Cardiac fibroblast (primary cell): ENCODE measurements at regions not wholly inside any gene's neighbourhood (a gene's known extent, or its start where the extent isn't known, plus 50 kb on each side); places are given as distances from the start of the nearest gene placed in this dataset.

ENCODE experiments used
- DNase-seq, 2 donors: peaks; one replicate each; pipeline versions ENCODE4 v3.0.0 to v3.0.0-alpha.2; 2010; ENCODE audit warnings: low read depth in 2 of 2
- H3K4me3 ChIP-seq, 2 donors: replicated peaks in 1 of 2; 1 replicate in 1 of 2; 2 replicates in 1 of 2; pipeline ENCODE4 v1.5.1; 2011; ENCODE audit warnings: low read depth in 2 of 2, low read length in 2 of 2, mild to moderate bottlenecking in 2 of 2, moderate library complexity in 1 of 2
- TF ChIP-seq, protein P1 (sequence below): IDR thresholded peaks from one replicate; pipeline ENCODE4 v1.5.1; 2011; ENCODE audit warnings: low read depth, mild to moderate bottlenecking, low read length, inconsistent platforms

DNA sequence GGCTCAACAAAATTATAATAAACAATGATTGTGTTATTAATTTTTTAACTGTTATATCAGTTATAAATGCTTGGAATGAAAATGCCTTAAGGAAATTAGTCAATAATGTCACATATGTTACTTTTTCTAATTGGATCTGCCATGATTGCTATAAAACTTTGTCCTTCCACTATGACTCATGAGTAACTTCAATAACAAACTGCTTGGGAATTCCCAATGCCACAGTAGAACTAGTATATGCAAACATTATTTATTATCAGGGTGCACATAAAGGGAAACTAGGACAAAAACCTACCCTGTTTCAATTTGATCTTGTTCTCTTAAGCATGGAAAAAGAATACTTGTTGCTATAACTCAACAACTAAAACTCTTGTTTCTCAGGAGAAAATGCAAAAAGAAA lies 59.1 kb upstream of the PDC start:
- DNase-seq: peak in 1 of 2 donors; percentile 43
- TF ChIP-seq, protein P1, sequence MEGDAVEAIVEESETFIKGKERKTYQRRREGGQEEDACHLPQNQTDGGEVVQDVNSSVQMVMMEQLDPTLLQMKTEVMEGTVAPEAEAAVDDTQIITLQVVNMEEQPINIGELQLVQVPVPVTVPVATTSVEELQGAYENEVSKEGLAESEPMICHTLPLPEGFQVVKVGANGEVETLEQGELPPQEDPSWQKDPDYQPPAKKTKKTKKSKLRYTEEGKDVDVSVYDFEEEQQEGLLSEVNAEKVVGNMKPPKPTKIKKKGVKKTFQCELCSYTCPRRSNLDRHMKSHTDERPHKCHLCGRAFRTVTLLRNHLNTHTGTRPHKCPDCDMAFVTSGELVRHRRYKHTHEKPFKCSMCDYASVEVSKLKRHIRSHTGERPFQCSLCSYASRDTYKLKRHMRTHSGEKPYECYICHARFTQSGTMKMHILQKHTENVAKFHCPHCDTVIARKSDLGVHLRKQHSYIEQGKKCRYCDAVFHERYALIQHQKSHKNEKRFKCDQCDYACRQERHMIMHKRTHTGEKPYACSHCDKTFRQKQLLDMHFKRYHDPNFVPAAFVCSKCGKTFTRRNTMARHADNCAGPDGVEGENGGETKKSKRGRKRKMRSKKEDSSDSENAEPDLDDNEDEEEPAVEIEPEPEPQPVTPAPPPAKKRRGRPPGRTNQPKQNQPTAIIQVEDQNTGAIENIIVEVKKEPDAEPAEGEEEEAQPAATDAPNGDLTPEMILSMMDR: no peak
- H3K4me3 ChIP-seq: no peak overlapping the region

DNA sequence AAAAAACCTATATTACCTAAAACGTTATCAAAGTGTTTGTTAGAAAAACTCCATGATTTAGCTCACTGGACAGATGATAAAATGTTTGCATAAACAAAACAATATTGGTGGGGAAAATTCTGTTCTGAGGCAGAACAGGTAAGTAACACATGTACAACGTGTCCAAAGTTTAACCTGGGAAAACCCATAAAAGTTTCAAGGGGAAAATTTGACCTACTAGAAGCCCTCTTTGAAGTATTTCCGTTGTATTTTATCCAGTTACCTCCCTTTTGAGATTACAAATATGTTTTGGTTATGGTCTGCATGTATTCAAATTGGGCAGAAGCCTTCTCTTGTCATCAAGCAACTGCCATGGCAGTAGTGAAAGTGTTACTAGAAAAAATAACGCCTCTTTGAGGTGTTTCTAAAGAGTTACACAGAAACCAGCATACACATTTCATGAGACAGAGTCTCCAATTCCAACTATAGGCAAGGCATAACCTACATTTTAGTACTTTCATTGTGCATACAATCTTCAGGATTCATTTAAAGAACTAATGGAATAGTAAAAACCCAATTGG lies 58.0 kb upstream of the PDC start:
- TF ChIP-seq, protein P1: no peak
- no peak overlapping the region for H3K4me3 ChIP-seq
- DNase-seq: no peak

DNA sequence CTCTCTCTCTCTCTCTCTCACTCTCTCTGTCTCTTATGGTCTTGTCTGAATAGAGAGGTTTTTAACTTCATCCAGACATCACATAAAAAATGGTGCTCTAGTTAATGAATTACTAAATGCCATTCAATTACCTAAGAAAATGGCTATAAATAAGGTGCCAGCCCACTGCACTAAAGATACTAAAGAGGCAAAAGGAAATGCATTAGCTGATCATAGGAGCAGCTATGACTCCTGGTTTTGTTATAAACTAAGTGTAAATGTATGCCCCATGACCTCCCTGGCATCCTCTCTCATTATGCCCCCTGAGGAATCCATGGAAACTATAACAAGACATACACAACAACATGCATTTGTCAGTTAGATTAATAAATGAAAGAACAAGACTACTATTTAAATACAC lies 57.5 kb upstream of the PDC start:
- TF ChIP-seq, protein P1: no peak
- H3K4me3 ChIP-seq: no peak overlapping the region
- no peak for DNase-seq

DNA sequence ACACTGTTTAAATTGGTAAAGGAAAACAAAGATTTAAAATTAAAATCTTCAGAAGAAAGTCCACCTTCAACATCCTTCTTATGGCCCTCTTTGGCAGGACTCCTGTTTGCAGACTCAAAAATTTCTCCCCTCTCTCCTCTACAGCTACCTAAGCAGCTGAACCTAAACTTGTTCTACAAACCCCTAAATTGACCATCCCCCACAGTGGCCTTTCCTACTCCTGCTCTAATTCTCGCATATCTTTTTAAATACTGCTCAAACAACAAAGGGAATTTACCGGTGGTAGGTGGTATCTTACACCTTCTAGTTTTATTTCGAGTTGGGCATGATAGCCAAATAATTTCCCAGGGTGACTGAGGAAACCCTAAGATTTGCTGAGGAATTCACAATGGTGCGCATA lies 53.5 kb upstream of the PDC start:
- H3K4me3 ChIP-seq: no peak overlapping the region
- DNase-seq: no peak
- TF ChIP-seq, protein P1: no peak

DNA sequence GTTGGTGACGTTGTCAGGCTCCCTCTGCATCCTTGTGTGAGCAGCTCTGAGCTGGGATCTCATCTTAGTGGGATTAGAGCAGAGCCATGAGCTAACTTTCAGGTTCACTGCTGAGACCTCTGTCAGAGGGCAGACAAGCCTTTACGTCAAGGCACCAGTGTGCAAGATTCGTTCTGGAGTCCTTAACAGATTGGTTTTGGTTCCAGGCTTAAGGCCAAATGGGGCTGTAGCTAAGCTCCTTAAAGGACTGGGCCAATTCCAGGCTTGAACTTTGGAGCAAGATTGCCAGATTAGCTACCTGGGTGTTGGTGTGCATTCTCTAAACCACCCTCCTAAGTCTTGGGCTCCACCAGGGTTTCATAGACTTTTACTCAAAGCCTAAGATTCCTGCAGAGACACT lies 52.6 kb upstream of the PDC start:
- H3K4me3 ChIP-seq: no peak overlapping the region

DNA sequence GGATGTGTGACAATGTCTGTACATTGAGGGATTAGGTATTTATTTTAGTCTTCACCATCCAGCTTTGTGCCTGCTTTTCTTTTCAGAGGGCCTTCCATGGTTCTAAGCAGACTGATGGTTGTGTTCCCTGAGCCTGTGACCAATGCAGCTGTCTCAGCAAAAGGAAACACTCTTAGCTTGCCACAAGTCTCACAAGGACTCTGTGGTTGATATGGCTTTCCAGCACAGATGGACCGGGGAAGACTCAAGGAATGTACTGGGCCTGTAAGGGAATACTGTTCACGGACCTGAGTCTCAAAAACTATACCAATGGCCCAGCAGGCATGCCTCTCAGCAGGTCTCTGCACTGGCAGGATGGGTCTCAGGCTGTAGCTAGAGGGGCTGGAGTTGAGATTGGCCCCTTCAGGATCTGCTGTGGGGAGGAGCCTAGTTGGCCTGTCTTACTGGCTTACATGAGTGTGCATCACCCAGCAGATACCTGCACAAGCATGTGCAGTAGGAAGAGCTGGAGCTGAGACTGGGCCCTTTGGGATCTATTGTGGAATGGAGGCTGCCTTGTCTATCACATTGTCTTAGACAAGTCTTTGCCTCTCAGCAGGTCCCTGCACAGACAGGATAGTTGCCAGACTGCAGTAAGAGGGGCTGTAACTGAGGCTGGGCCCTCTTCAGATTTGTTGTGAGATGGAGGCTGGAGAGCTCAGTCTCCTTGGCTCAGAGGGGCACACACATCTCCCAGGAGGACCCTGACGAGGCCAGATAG lies 52.0 kb upstream of the PDC start:
- DNase-seq: no peak
- H3K4me3 ChIP-seq: no peak overlapping the region
- TF ChIP-seq, protein P1: no peak

More for the DNA sequence above, 52.6 kb upstream of the PDC start:
- no peak for DNase-seq
- TF ChIP-seq, protein P1: no peak
